ENCODE measurements at regions not wholly inside any gene's neighbourhood (a gene's known extent, or its start where the extent isn't known, plus 50 kb on each side); places are given as distances from the start of the nearest gene placed in this dataset.

DNA sequence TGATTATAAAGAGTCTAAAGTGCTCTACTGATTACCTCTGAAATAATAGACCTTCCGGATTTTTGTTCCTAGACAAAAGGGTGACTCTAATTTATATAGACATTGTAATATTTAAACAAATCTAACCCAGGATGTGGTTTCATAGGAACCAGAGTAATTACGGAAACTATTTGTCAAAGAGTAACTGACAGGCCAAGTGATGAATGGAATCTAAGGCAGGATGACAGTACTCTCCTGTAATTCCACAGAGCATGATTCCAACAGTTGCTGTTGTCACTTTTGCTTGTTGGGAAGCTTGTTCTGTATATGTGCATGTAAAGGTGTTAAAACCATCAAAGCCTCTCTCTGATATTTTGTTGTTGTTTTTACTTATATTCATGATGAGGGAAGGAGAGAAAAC is 1141.0 kb downstream of the IGSF11 start:
- DNase-seq (peak; percentile 28), ATAC-seq (no peak)
- H2AFZ ChIP-seq (ENCODE audit: low read length) = no peak overlapping the region
- peaks cover 26% of the 10 kb centered on the region; the same call in 1 of the 2 replicates for H3K9me3 ChIP-seq (ENCODE audit: low read length)
- no peaks in the 10 kb centered on the region for H3K36me3 ChIP-seq (ENCODE audit: low read depth, low read length)
- no peaks in the 10 kb centered on the region for H3K79me2 ChIP-seq (ENCODE audit: low read length)
- no TSS peak for BruUV-seq (replicated peaks)
- no peaks in the 10 kb centered on the region for H3K4me1 ChIP-seq (ENCODE audit: insufficient read depth, low read length)
- POLR2A ChIA-PET (ENCODE audit: unreplicated experiment) = no interaction called here
- no peaks in the 10 kb centered on the region for H4K20me1 ChIP-seq (ENCODE audit: low read length)
- no peak overlapping the region for H3K27ac ChIP-seq (ENCODE audit: low read length)
- intact Hi-C loops (cut with micrococcal nuclease) = no loop called here
- CTCF ChIA-PET = no interaction called here
- no peaks in the 10 kb centered on the region for H3K9me2 ChIP-seq (replicated peaks; ENCODE audit: low read length)
- no peak overlapping the region for H3K9ac ChIP-seq (ENCODE audit: low read length)
- no peak overlapping the region for H3K4me3 ChIP-seq (ENCODE audit: low read length)
- H3F3A ChIP-seq (ENCODE audit: low read length, unreplicated experiment) = no peaks in the 10 kb centered on the region
- TF ChIP-seq EZH2phosphoT487 (IDR thresholded peaks at IDR 0.05; ENCODE audit: borderline replicate concordance, low read length) (no peak), EZH2 (IDR thresholded peaks at IDR 0.05; ENCODE audit: low read length, unreplicated experiment) (no peak), CTCF (conservative IDR thresholded peaks at IDR 0.05; ENCODE audit: low read depth, low read length) (no peak)
- H3K4me2 ChIP-seq (ENCODE audit: low read length) = no peak overlapping the region
- H3K27me3 ChIP-seq (ENCODE audit: low read length) = no peaks in the 10 kb centered on the region

DNA sequence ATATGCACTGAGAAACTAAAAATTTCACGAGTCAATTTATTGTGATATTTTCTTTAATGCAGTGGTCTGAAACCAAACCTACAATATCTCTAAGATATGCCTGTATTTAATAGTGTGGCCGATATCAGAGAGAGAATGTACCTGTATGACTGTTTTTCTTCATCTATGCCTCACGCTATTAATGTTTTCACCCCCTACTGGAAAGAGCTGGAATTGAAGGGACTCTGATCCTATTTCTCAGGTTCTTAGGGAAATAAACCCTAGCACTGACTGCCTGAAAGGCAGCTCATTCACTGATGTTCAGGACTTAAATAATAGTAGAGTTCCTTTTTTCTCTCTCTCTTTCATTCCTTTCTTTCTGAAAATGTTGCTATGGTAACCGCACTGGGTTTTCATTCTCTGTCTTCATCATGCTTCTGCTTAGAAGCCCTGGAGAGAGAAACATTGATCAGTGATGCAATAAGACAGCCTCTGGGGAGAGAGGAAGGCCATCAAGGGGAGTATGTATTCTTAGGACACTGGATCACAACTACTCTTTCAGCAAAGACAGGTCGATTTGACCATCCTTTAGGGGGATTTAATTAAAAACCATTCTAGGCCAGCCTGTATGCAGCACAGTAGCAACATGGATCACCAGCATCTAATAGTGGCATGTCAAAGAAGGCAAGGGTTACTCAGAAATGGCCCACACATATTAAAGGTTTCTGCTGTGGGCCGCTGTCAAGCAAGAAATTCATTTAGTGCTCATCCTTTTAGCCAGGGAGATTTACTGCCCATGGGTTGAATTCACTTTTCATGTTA is 1135.7 kb downstream of the IGSF11 start:
- peak; percentile 52 for TF ChIP-seq CTCF (conservative IDR thresholded peaks at IDR 0.05; ENCODE audit: low read depth, low read length)
- no peak for TF ChIP-seq EZH2phosphoT487 (IDR thresholded peaks at IDR 0.05; ENCODE audit: borderline replicate concordance, low read length)
- no peaks in the 10 kb centered on the region for H3F3A ChIP-seq (ENCODE audit: low read length, unreplicated experiment)
- no peak overlapping the region for H3K9ac ChIP-seq (ENCODE audit: low read length)
- H4K20me1 ChIP-seq (ENCODE audit: low read length) = no peaks in the 10 kb centered on the region
- H3K4me2 ChIP-seq (ENCODE audit: low read length) = no peak overlapping the region
- no peak overlapping the region for H2AFZ ChIP-seq (ENCODE audit: low read length)
- DNase-seq = peak; percentile 52
- H3K79me2 ChIP-seq (ENCODE audit: low read length) = no peaks in the 10 kb centered on the region
- no peaks in the 10 kb centered on the region for H3K4me1 ChIP-seq (ENCODE audit: insufficient read depth, low read length)
- BruUV-seq (replicated peaks) = no TSS peak
- H3K9me2 ChIP-seq (replicated peaks; ENCODE audit: low read length) = no peaks in the 10 kb centered on the region
- ChIA-PET POLR2A (ENCODE audit: unreplicated experiment) (no interaction called here), CTCF (no interaction called here)
- intact Hi-C loops (cut with micrococcal nuclease) = no loop called here
- H3K27ac ChIP-seq (ENCODE audit: low read length) = no peak overlapping the region
- H3K36me3 ChIP-seq (ENCODE audit: low read depth, low read length) = no peaks in the 10 kb centered on the region
- H3K4me3 ChIP-seq (ENCODE audit: low read length) = no peak overlapping the region
- H3K27me3 ChIP-seq (ENCODE audit: low read length) = no peaks in the 10 kb centered on the region
- ATAC-seq = no peak
- H3K9me3 ChIP-seq (ENCODE audit: low read length) = peaks cover 15% of the 10 kb centered on the region; the same call in 1 of the 2 replicates

- Histone ChIP-seq H2AFZ (ENCODE audit: low read length) (no peak overlapping the region), H4K20me1 (ENCODE audit: low read length) (no peaks in the 10 kb centered on the region), H3K4me2 (ENCODE audit: low read length) (no peak overlapping the region), H3K9me2 (replicated peaks; ENCODE audit: low read length) (no peaks in the 10 kb centered on the region), H3K9me3 (ENCODE audit: low read length) (peaks cover 24% of the 10 kb centered on the region), H3K4me1 (ENCODE audit: insufficient read depth, low read length) (no peaks in the 10 kb centered on the region), H3K36me3 (ENCODE audit: low read depth, low read length) (no peaks in the 10 kb centered on the region), H3K27me3 (ENCODE audit: low read length) (no peaks in the 10 kb centered on the region), H3F3A (ENCODE audit: low read length, unreplicated experiment) (no peaks in the 10 kb centered on the region), H3K4me3 (ENCODE audit: low read length) (no peak overlapping the region), H3K27ac (ENCODE audit: low read length) (no peak overlapping the region), H3K79me2 (ENCODE audit: low read length) (no peaks in the 10 kb centered on the region), H3K9ac (ENCODE audit: low read length) (no peak overlapping the region)
- DNase-seq (no peak), ATAC-seq (no peak)
- no peak for TF ChIP-seq EZH2phosphoT487 (IDR thresholded peaks at IDR 0.05; ENCODE audit: borderline replicate concordance, low read length)
- TF ChIP-seq CTCF (conservative IDR thresholded peaks at IDR 0.05; ENCODE audit: low read depth, low read length) = no peak
- no peak for TF ChIP-seq EZH2 (IDR thresholded peaks at IDR 0.05; ENCODE audit: low read length, unreplicated experiment)
- intact Hi-C loops (cut with micrococcal nuclease) = no loop called here
- CTCF ChIA-PET = no interaction called here
- no TSS peak for BruUV-seq (replicated peaks)
- POLR2A ChIA-PET (ENCODE audit: unreplicated experiment) = no interaction called here
These were observed 1131.4 kb downstream of the IGSF11 start for GRCh38 chr3:117903226-117903625.

Measured in PC-3 (cell line).